ENCODE measurements at regions not wholly inside any gene's neighbourhood (a gene's known extent, or its start where the extent isn't known, plus 50 kb on each side); places are given as distances from the start of the nearest gene placed in this dataset.

- Histone ChIP-seq H3K4me3 (no peak overlapping the region), H3K27ac (no peak overlapping the region), H3K36me3 (no peaks in the 10 kb centered on the region), H3K27me3 (no peaks in the 10 kb centered on the region), H3K9me3 (no peaks in the 10 kb centered on the region), H3K4me1 (no peaks in the 10 kb centered on the region)
- DNase-seq: no peak
- ATAC-seq: no peak
- no peak for TF ChIP-seq CTCF (IDR thresholded peaks at IDR 0.05)
- intact Hi-C loops (cut with DNase I): no loop called here
Measured at GRCh38 chr6:91242614-91242949, 655.7 kb upstream of the MAP3K7 start.

- no peaks in the 10 kb centered on the region for H3K36me3 ChIP-seq
- intact Hi-C loops (cut with DNase I): no loop called here
- ATAC-seq: no peak
- H3K4me1 ChIP-seq: no peaks in the 10 kb centered on the region
- no peak for DNase-seq
- H3K9me3 ChIP-seq: no peaks in the 10 kb centered on the region
- no peak overlapping the region for H3K27ac ChIP-seq
- TF ChIP-seq CTCF (IDR thresholded peaks at IDR 0.05): no peak
- no peaks in the 10 kb centered on the region for H3K27me3 ChIP-seq
- no peak overlapping the region for H3K4me3 ChIP-seq
Measured at GRCh38 chr6:91241946-91242613, 655.2 kb upstream of the MAP3K7 start.

GRCh38 chr6:91240878-91241603 is 654.2 kb upstream of the MAP3K7 start:
- Histone ChIP-seq H3K4me1 (no peaks in the 10 kb centered on the region), H3K4me3 (no peak overlapping the region), H3K9me3 (no peaks in the 10 kb centered on the region), H3K27me3 (no peaks in the 10 kb centered on the region), H3K27ac (no peak overlapping the region), H3K36me3 (no peaks in the 10 kb centered on the region)
- intact Hi-C loops (cut with DNase I): no loop called here
- TF ChIP-seq CTCF (IDR thresholded peaks at IDR 0.05): no peak
- no peak for ATAC-seq
- no peak for DNase-seq

- no peak overlapping the region for H3K4me3 ChIP-seq
- ATAC-seq (no peak), DNase-seq (no peak)
- intact Hi-C loops (cut with DNase I): no loop called here
- H3K36me3 ChIP-seq: no peaks in the 10 kb centered on the region
- no peaks in the 10 kb centered on the region for H3K27me3 ChIP-seq
- no peaks in the 10 kb centered on the region for H3K9me3 ChIP-seq
- TF ChIP-seq CTCF (IDR thresholded peaks at IDR 0.05): no peak
- no peaks in the 10 kb centered on the region for H3K4me1 ChIP-seq
- no peak overlapping the region for H3K27ac ChIP-seq
Measured at GRCh38 chr6:91221072-91221720, 634.3 kb upstream of the MAP3K7 start.

- Histone ChIP-seq H3K4me3 (no peak overlapping the region), H3K9me3 (no peaks in the 10 kb centered on the region), H3K27me3 (no peaks in the 10 kb centered on the region), H3K36me3 (no peaks in the 10 kb centered on the region), H3K4me1 (no peaks in the 10 kb centered on the region), H3K27ac (no peak overlapping the region)
- DNase-seq (no peak), ATAC-seq (no peak)
- no peak for TF ChIP-seq CTCF (IDR thresholded peaks at IDR 0.05)
- intact Hi-C loops (cut with DNase I): no loop called here
Measured at GRCh38 chr6:91213229-91213901, 626.5 kb upstream of the MAP3K7 start.

All from upper lobe of right lung (tissue), 1 donor.